Naive thymus-derived CD4-positive, alpha-beta T cell (primary cell): ENCODE measurements at regions not wholly inside any gene's neighbourhood (a gene's known extent, or its start where the extent isn't known, plus 50 kb on each side); places are given as distances from the start of the nearest gene placed in this dataset.
"Not testable (repeated sequence)": the region's sequence is repeated elsewhere in the genome, so short reads cannot be mapped to it uniquely, and the experiment has no call there.

ENCODE experiments used
- ATAC-seq: fragments of 150-1000 bp; cut with Tn5 transposase; 2 replicates; pipeline ENCODE4 v1.10.0; 2021; ENCODE audit warnings: mild to moderate bottlenecking, moderate library complexity
- CTCF ChIA-PET: fragments of 350-600 bp; sonication (Branson Sonifier 250); formaldehyde crosslinking; loops from one replicate; lab custom pipeline; 2021; ENCODE audit warnings: antibody characterized with exemption; lab: Charles Lee
- POLR2A ChIA-PET: fragments of 350-600 bp; sonication (Branson Sonifier 250); formaldehyde crosslinking; loops from one replicate; lab custom pipeline; 2021; ENCODE audit warnings: antibody characterized with exemption, inconsistent platforms; lab: Charles Lee
- DNase-seq, 9 donors: peaks; one replicate each; pipeline versions ENCODE4 v3.0.0 to v3.0.0-alpha.2; 2020 to 2022; ENCODE audit warnings: mixed read lengths in 1 of 9
- H3K27ac ChIP-seq: one replicate; pipeline ENCODE4 v1.7.0; 2013; ENCODE audit warnings: mild to moderate bottlenecking, low read depth, low read length, moderate library complexity
- H3K27me3 ChIP-seq, 2 donors: one replicate each; pipeline ENCODE4 v1.7.0; 2013; ENCODE audit warnings: low read length in 2 of 2, mild to moderate bottlenecking in 2 of 2, moderate library complexity in 2 of 2; ENCODE audit not compliant: control insufficient read depth in 2 of 2, insufficient read depth in 2 of 2
- H3K36me3 ChIP-seq, 3 experiments: 1 replicate in 2 of 3; 2 replicates in 1 of 3; pipeline ENCODE4 v1.7.0; 2013; ENCODE audit warnings: low read length in 3 of 3, mild to moderate bottlenecking in 3 of 3, moderate library complexity in 1 of 3; ENCODE audit not compliant: insufficient read depth in 3 of 3, control insufficient read depth in 2 of 3
- H3K4me1 ChIP-seq, 2 donors: one replicate each; pipeline ENCODE4 v1.7.0; 2013; ENCODE audit warnings: low read length in 2 of 2, mild to moderate bottlenecking in 2 of 2, moderate library complexity in 1 of 2; ENCODE audit not compliant: control insufficient read depth in 2 of 2, insufficient read depth in 2 of 2
- H3K4me3 ChIP-seq: 2 replicates; pipeline ENCODE4 v1.7.0; 2013; ENCODE audit warnings: mild to moderate bottlenecking, low read length
- H3K9me3 ChIP-seq, 3 experiments: 1 replicate in 2 of 3; 2 replicates in 1 of 3; pipeline ENCODE4 v1.7.0; 2013; ENCODE audit warnings: low read length in 3 of 3; ENCODE audit not compliant: control insufficient read depth in 2 of 3
- H3K27ac Mint-ChIP-seq, 9 donors: one replicate each; pipeline ENCODE4 v1.8.0; 2020 to 2022; ENCODE audit warnings: mixed read lengths in 9 of 9, mild to moderate bottlenecking in 8 of 9, moderate library complexity in 5 of 9, inconsistent platforms in 2 of 9
- H3K27me3 Mint-ChIP-seq, 5 donors: one replicate each; pipeline ENCODE4 v1.8.0; 2021 to 2022; ENCODE audit warnings: mixed read lengths in 5 of 5, mild to moderate bottlenecking in 1 of 5
- H3K36me3 Mint-ChIP-seq, 5 donors: one replicate each; pipeline ENCODE4 v1.8.0; 2020 to 2022; ENCODE audit warnings: mixed read lengths in 5 of 5, mild to moderate bottlenecking in 3 of 5, inconsistent platforms in 1 of 5
- H3K4me1 Mint-ChIP-seq, 7 donors: one replicate each; pipeline ENCODE4 v1.8.0; 2020 to 2022; ENCODE audit warnings: mixed read lengths in 7 of 7, mild to moderate bottlenecking in 3 of 7, inconsistent platforms in 1 of 7
- H3K4me3 Mint-ChIP-seq, 10 donors: one replicate each; pipeline ENCODE4 v1.8.0; 2020 to 2022; ENCODE audit warnings: mild to moderate bottlenecking in 10 of 10, mixed read lengths in 10 of 10, moderate library complexity in 6 of 10, inconsistent platforms in 2 of 10
- H3K9me3 Mint-ChIP-seq, 11 donors: one replicate each; pipeline ENCODE4 v1.8.0; 2020 to 2022; ENCODE audit warnings: mixed read lengths in 11 of 11, mild to moderate bottlenecking in 4 of 11, inconsistent platforms in 1 of 11, moderate library complexity in 1 of 11
- intact Hi-C, 2 donors: fragments of 100-400 bp; cut with micrococcal nuclease; formaldehyde crosslinking; loops; one replicate each; pipeline ENCODE4 v1.15.1; 2023

- Histone ChIP-seq H3K36me3 (no peaks in the 10 kb centered on the region), H3K4me3 (no peak overlapping the region), H3K27ac (no peak overlapping the region), H3K27me3 (no peaks in the 10 kb centered on the region), H3K9me3 (no peaks in the 10 kb centered on the region), H3K4me1 (no peaks in the 10 kb centered on the region)
- Mint-ChIP-seq H3K36me3 (no peaks in the 10 kb centered on the region), H3K9me3 (peaks cover 0 to 6% (median 0%) of the 10 kb centered on the region in 11 donors), H3K27ac (no peak overlapping the region), H3K27me3 (no peaks in the 10 kb centered on the region), H3K4me1 (no peaks in the 10 kb centered on the region), H3K4me3 (no peak overlapping the region)
- intact Hi-C loops, result no loop called here
- DNase-seq (no peak), ATAC-seq (no peak)
- CTCF ChIA-PET, result no interaction called here
- POLR2A ChIA-PET, result no interaction called here
These were observed 111.8 kb upstream of the ADAMTS9 start for GRCh38 chr3:64799606-64800005.

DNA sequence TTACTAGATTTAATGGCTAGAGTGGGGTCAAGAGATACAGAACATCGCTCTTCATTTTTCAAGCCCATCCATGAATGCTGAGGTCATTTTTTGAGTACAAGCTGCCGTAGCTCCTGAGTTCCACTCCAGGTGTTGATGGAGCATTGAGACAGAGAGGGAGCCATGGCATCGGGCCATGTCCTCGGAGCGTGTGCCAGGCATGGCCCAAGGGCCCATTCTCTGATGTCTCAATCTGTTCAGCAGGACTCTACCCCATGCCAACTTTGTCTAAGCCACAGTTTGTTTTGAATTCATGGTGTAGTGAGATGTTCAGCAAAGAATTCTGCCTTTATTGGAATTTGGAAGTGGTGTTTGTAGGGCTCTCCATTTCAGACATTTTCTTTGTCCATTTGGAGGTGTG, 110.5 kb upstream of the ADAMTS9 start:
- Histone ChIP-seq H3K4me3 (no peak overlapping the region), H3K27ac (no peak overlapping the region), H3K36me3 (no peaks in the 10 kb centered on the region), H3K4me1 (no peaks in the 10 kb centered on the region), H3K9me3 (no peaks in the 10 kb centered on the region), H3K27me3 (no peaks in the 10 kb centered on the region)
- intact Hi-C loops, result no loop called here
- ChIA-PET POLR2A (no interaction called here), CTCF (no interaction called here)
- H3K27ac Mint-ChIP-seq, result no peak overlapping the region
- no peaks in the 10 kb centered on the region for H3K36me3 Mint-ChIP-seq
- no peak for ATAC-seq
- no peaks in the 10 kb centered on the region for H3K4me1 Mint-ChIP-seq
- no peaks in the 10 kb centered on the region for H3K27me3 Mint-ChIP-seq
- H3K4me3 Mint-ChIP-seq, result no peak overlapping the region
- DNase-seq, result no peak
- peaks cover 0 to 11% (median 0%) of the 10 kb centered on the region in 11 donors for H3K9me3 Mint-ChIP-seq

GRCh38 chr3:64796607-64797399, 109.0 kb upstream of the ADAMTS9 start:
- no peaks in the 10 kb centered on the region for H3K4me1 ChIP-seq
- H3K27ac Mint-ChIP-seq, result no peak overlapping the region
- no peak overlapping the region for H3K4me3 ChIP-seq
- H3K36me3 Mint-ChIP-seq, result no peaks in the 10 kb centered on the region
- no peaks in the 10 kb centered on the region for H3K9me3 ChIP-seq
- H3K9me3 Mint-ChIP-seq, result peaks cover 0 to 5% (median 2%) of the 10 kb centered on the region in 11 donors
- no peaks in the 10 kb centered on the region for H3K27me3 ChIP-seq
- ChIA-PET CTCF (no interaction called here), POLR2A (no interaction called here)
- DNase-seq, result no peak
- intact Hi-C loops, result no loop called here
- H3K27me3 Mint-ChIP-seq, result no peaks in the 10 kb centered on the region
- no peak for ATAC-seq
- no peaks in the 10 kb centered on the region for H3K4me1 Mint-ChIP-seq
- H3K27ac ChIP-seq, result no peak overlapping the region
- no peaks in the 10 kb centered on the region for H3K36me3 ChIP-seq
- no peak overlapping the region for H3K4me3 Mint-ChIP-seq

DNA sequence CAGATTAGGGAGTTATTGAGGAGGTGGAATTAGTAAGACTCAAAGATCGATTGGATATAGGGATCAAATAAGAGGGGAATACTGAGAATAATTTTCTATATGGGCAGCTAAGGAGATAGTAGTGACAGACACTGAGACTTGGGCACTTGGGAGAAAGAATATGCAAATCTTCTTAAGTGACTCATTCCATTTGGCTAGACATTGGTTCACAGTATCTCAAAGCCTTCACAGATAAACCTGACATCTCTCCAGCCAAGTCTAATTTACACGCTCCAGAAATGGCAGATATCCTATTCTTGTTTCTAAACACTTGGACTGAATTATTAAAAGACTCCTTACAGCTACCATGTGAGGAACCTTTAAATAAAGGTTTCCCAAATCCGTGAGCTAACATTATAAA, 104.6 kb upstream of the ADAMTS9 start:
- Histone ChIP-seq H3K27ac (no peak overlapping the region), H3K36me3 (no peaks in the 10 kb centered on the region), H3K27me3 (no peaks in the 10 kb centered on the region), H3K9me3 (no peaks in the 10 kb centered on the region), H3K4me3 (no peak overlapping the region), H3K4me1 (no peaks in the 10 kb centered on the region)
- no peak for DNase-seq
- H3K4me1 Mint-ChIP-seq, result no peaks in the 10 kb centered on the region
- intact Hi-C loops, result no loop called here
- no peaks in the 10 kb centered on the region for H3K36me3 Mint-ChIP-seq
- H3K4me3 Mint-ChIP-seq, result no peak overlapping the region
- H3K9me3 Mint-ChIP-seq, result peaks cover 0 to 5% (median 2%) of the 10 kb centered on the region in 11 donors
- H3K27me3 Mint-ChIP-seq, result no peaks in the 10 kb centered on the region
- H3K27ac Mint-ChIP-seq, result no peak overlapping the region
- ChIA-PET CTCF (no interaction called here), POLR2A (interaction anchor here (0.6 kb wide), 1 partner anchor 41 kb away, joined by 4 read pairs; no protein-coding TSS in a partner anchor)
- ATAC-seq, result no peak

GRCh38 chr3:64789111-64789510, 101.3 kb upstream of the ADAMTS9 start:
- no peaks in the 10 kb centered on the region for H3K4me1 ChIP-seq
- ATAC-seq, result no peak
- H3K27me3 ChIP-seq, result no peaks in the 10 kb centered on the region
- no peak for DNase-seq
- intact Hi-C loops, result no loop called here
- no peaks in the 10 kb centered on the region for H3K36me3 ChIP-seq
- Mint-ChIP-seq H3K9me3 (peaks cover 0 to 15% (median 3%) of the 10 kb centered on the region in 11 donors), H3K4me3 (no peak overlapping the region), H3K27me3 (no peaks in the 10 kb centered on the region), H3K4me1 (no peaks in the 10 kb centered on the region), H3K27ac (no peak overlapping the region), H3K36me3 (no peaks in the 10 kb centered on the region)
- CTCF ChIA-PET, result no interaction called here
- POLR2A ChIA-PET, result no interaction called here
- no peak overlapping the region for H3K4me3 ChIP-seq
- H3K27ac ChIP-seq, result no peak overlapping the region
- no peaks in the 10 kb centered on the region for H3K9me3 ChIP-seq

GRCh38 chr3:64783200-64783599, 95.4 kb upstream of the ADAMTS9 start:
- no peak overlapping the region for H3K4me3 Mint-ChIP-seq
- H3K36me3 Mint-ChIP-seq, result peaks cover 0 to 5% (median 0%) of the 10 kb centered on the region in 5 donors
- CTCF ChIA-PET, result no interaction called here

DNA sequence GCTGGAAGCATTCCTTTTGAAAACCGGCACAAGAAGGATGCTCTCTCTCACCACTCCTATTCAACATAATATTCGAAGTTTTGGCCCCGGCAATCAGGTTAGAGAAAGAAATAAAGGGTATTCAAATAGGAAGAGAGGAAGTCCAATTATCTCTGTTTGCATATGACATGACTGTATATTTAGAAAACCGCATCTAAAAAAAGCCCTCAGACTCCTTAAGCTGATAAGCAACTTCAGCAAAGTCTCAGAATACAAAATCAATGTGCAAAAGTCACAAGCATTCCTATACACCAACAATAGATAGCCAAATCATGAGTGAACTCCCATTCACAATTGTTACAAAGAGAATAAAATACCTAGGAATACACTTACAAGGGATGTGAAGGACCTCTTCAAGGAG, 93.1 kb upstream of the ADAMTS9 start:
- ATAC-seq, H3K4me3 Mint-ChIP-seq, H3K9me3 ChIP-seq, DNase-seq, H3K4me1 ChIP-seq, H3K27ac ChIP-seq, CTCF ChIA-PET, H3K36me3 Mint-ChIP-seq, intact Hi-C loops, H3K27ac Mint-ChIP-seq, H3K4me1 Mint-ChIP-seq, H3K36me3 ChIP-seq, H3K27me3 ChIP-seq, H3K27me3 Mint-ChIP-seq, H3K4me3 ChIP-seq, POLR2A ChIA-PET: not testable (repeated sequence)
- peaks cover 6 to 45% (median 20%) of the 10 kb centered on the region in 11 donors for H3K9me3 Mint-ChIP-seq

More at GRCh38 chr3:64783200-64783599, 95.4 kb upstream of the ADAMTS9 start:
- Histone ChIP-seq H3K9me3 (no peaks in the 10 kb centered on the region), H3K27me3 (no peaks in the 10 kb centered on the region), H3K4me3 (no peak overlapping the region), H3K4me1 (no peaks in the 10 kb centered on the region), H3K36me3 (no peaks in the 10 kb centered on the region), H3K27ac (no peak overlapping the region)
- intact Hi-C loops, result no loop called here
- Mint-ChIP-seq H3K9me3 (peaks cover 8 to 38% (median 17%) of the 10 kb centered on the region in 11 donors), H3K27ac (no peak overlapping the region), H3K4me1 (no peaks in the 10 kb centered on the region), H3K27me3 (no peaks in the 10 kb centered on the region)
- POLR2A ChIA-PET, result no interaction called here
- ATAC-seq (no peak), DNase-seq (no peak)
